MM.1S (cell line): ENCODE measurements at regions not wholly inside any gene's neighbourhood (a gene's known extent, or its start where the extent isn't known, plus 50 kb on each side); places are given as distances from the start of the nearest gene placed in this dataset.

ENCODE experiments used
- CTCF ChIP-seq: fragments of 300-600 bp; sonication (generic); IDR thresholded peaks from 2 replicates; pipeline ENCODE4 v1.5.1; 2016; ENCODE audit warnings: antibody characterized with exemption, low read length, mixed read lengths
- EZH2 ChIP-seq: fragments of 300-600 bp; sonication (generic); optimal IDR thresholded peaks from 2 replicates; pipeline ENCODE3; 2017; ENCODE audit warnings: low read depth, mild to moderate bottlenecking, antibody characterized with exemption, low read length, mixed read lengths
- EZH2phosphoT487 ChIP-seq: fragments of 300-600 bp; sonication (generic); IDR thresholded peaks from 2 replicates; pipeline ENCODE4 v1.6.1; 2018; ENCODE audit warnings: antibody characterized with exemption, low read length

- TF ChIP-seq CTCF (no peak), EZH2phosphoT487 (no peak), EZH2 (no peak)
Measured at GRCh38 chr3:3333571-3333970, 154.1 kb upstream of the CRBN start.
